Stimulated activated CD4-positive, alpha-beta T cell treated with anti-CD3 and anti-CD28 coated beads, Interleukin-1b, Interleukin-23, amount 100 ng/mL, for 48 hours (primary cell): ENCODE measurements at regions not wholly inside any gene's neighbourhood (a gene's known extent, or its start where the extent isn't known, plus 50 kb on each side); places are given as distances from the start of the nearest gene placed in this dataset.

Experiments
- DNase-seq: peaks from one replicate; pipeline ENCODE4 v3.0.0-alpha.2; 2020

- DNase-seq, result no peak
These were observed 152.2 kb downstream of the MAFB start for GRCh38 chr20:40536808-40537207.

- no peak for DNase-seq
These were observed 153.2 kb downstream of the MAFB start for GRCh38 chr20:40535816-40536215.

- DNase-seq, result peak; percentile 4
These were observed 156.9 kb downstream of the MAFB start for GRCh38 chr20:40532103-40532502.

- no peak for DNase-seq
These were observed 163.7 kb downstream of the MAFB start for GRCh38 chr20:40525351-40525750.

GRCh38 chr20:40524071-40524470, 165.0 kb downstream of the MAFB start:
- no peak for DNase-seq

- no peak for DNase-seq
These were observed 166.6 kb downstream of the MAFB start for GRCh38 chr20:40522405-40522804.

GRCh38 chr20:40521962-40522361, 167.1 kb downstream of the MAFB start:
- DNase-seq, result no peak

GRCh38 chr20:40519918-40520317, 169.1 kb downstream of the MAFB start:
- no peak for DNase-seq

- DNase-seq, result no peak
These were observed 176.0 kb downstream of the MAFB start for GRCh38 chr20:40512994-40513393.

GRCh38 chr20:40512591-40512990, 176.4 kb downstream of the MAFB start:
- no peak for DNase-seq

- DNase-seq, result no peak
These were observed 177.6 kb downstream of the MAFB start for GRCh38 chr20:40511478-40511877.

- no peak for DNase-seq
These were observed 178.4 kb downstream of the MAFB start for GRCh38 chr20:40510622-40511021.

- DNase-seq, result no peak
These were observed 180.2 kb downstream of the MAFB start for GRCh38 chr20:40508821-40509220.

GRCh38 chr20:40506537-40506939, 182.5 kb downstream of the MAFB start:
- peak; percentile 27 for DNase-seq

GRCh38 chr20:40503119-40503518, 185.9 kb downstream of the MAFB start:
- no peak for DNase-seq

- DNase-seq, result no peak
These were observed 186.5 kb downstream of the MAFB start for GRCh38 chr20:40502576-40502975.

- DNase-seq, result no peak
These were observed 189.6 kb downstream of the MAFB start for GRCh38 chr20:40499391-40499790.

GRCh38 chr20:40497899-40498691, 190.9 kb downstream of the MAFB start:
- DNase-seq, result no peak

GRCh38 chr20:40495956-40496355, 193.1 kb downstream of the MAFB start:
- no peak for DNase-seq

GRCh38 chr20:40494248-40494647, 194.8 kb downstream of the MAFB start:
- no peak for DNase-seq

GRCh38 chr20:40493549-40493948, 195.5 kb downstream of the MAFB start:
- DNase-seq, result no peak

- DNase-seq, result no peak
These were observed 196.0 kb downstream of the MAFB start for GRCh38 chr20:40493071-40493470.

- no peak for DNase-seq
These were observed 197.9 kb downstream of the MAFB start for GRCh38 chr20:40491009-40491590.

- DNase-seq, result no peak
These were observed 199.2 kb downstream of the MAFB start for GRCh38 chr20:40489886-40490285.

GRCh38 chr20:40488401-40488800, 200.6 kb downstream of the MAFB start:
- DNase-seq, result no peak
